Neural crest cell (in vitro differentiated cells): ENCODE measurements at regions not wholly inside any gene's neighbourhood (a gene's known extent, or its start where the extent isn't known, plus 50 kb on each side); places are given as distances from the start of the nearest gene placed in this dataset.
"Not testable (repeated sequence)": the region's sequence is repeated elsewhere in the genome, so short reads cannot be mapped to it uniquely, and the experiment has no call there.

Experiments used
- DNase-seq: peaks from one replicate; pipeline ENCODE4 v3.0.0; 2021; ENCODE audit warnings: low read depth, mixed read lengths, low spot score
- H3K27ac Mint-ChIP-seq: one replicate; pipeline ENCODE4 v1.8.0; 2021; ENCODE audit warnings: mild to moderate bottlenecking, mixed read lengths; ENCODE audit not compliant: unreplicated experiment
- H3K27me3 Mint-ChIP-seq: 2 replicates; pipeline ENCODE4 v1.8.0; 2021; ENCODE audit warnings: low read depth, mild to moderate bottlenecking, mixed read lengths
- H3K36me3 Mint-ChIP-seq: 2 replicates; pipeline ENCODE4 v1.8.0; 2021; ENCODE audit warnings: low read depth, mild to moderate bottlenecking, mixed read lengths
- H3K4me1 Mint-ChIP-seq: 2 replicates; pipeline ENCODE4 v1.8.0; 2021; ENCODE audit warnings: mixed read lengths
- H3K4me3 Mint-ChIP-seq: one replicate; pipeline ENCODE4 v1.8.0; 2021; ENCODE audit warnings: mild to moderate bottlenecking, mixed read lengths
- H3K9me3 Mint-ChIP-seq: 2 replicates; pipeline ENCODE4 v1.8.0; 2021; ENCODE audit warnings: mixed read lengths
- CTCF ChIP-seq: fragments of 200-600 bp; sonication (generic); conservative IDR thresholded peaks from 2 replicates; pipeline ENCODE4 v1.5.0; 2021; ENCODE audit warnings: antibody characterized with exemption, mild to moderate bottlenecking

DNA sequence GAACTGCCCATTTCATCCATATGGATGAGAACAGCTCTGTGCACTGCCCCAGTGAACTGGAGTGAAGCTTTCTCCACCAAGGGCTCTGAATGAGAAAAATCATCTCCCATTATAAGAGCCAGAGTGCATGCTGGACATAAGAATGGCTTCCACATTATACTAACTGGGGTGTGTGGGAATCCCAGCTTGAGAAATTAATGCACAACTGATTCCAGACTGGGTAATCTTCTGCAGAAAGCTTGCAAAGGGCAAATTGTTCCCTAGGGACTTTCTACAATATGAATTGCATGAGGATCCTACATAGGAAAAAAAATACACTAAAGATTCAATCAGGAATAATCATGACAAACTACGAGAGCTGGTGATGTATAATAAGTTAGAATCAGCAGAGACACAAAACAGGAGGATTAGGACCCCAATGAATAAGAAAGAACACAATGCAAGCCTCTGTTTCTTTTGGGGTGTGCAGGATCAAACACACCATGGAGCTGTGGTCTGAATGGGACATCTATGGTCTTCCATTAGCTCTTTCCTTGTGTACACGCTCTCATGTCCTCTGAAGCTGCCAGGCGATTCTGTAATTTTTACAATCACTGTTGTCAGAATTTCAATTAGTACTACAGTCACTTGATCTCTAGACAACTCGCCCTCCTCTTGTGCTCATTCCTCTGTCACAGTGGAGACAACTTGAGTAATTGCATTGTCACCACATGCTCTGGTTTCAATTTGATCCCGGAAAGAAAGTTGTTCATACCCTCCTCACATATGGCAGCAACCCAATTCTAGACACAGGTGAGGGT, 1327.4 kb downstream of the GATA3 start:
- Mint-ChIP-seq H3K36me3 (peaks cover 7% of the 10 kb centered on the region), H3K9me3 (peaks cover 10% of the 10 kb centered on the region), H3K4me1 (peaks cover 11% of the 10 kb centered on the region), H3K4me3 (no peak overlapping the region), H3K27me3 (no peaks in the 10 kb centered on the region), H3K27ac (no peak overlapping the region)
- TF ChIP-seq CTCF, result no peak
- no peak for DNase-seq

DNA sequence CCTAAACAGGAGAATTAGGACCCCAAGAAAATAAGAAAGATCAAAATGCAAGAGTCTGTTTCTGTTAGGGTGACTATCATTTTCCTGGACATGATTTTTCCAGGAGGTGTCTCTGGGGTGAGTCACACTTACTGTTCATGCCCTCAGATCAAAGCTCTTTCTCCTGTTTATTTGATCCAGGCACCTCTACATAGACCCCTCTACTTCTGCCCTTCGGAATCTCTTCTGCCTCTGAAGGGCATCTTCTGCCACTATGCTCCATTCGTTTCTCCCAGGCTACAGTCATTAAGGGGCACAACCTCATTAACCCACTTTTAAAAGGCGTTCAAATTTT, 1328.0 kb downstream of the GATA3 start:
- DNase-seq, result no peak
- Mint-ChIP-seq H3K9me3 (peaks cover 7% of the 10 kb centered on the region), H3K4me3 (no peak overlapping the region), H3K27ac (no peak overlapping the region), H3K27me3 (no peaks in the 10 kb centered on the region), H3K4me1 (peaks cover 11% of the 10 kb centered on the region), H3K36me3 (peaks cover 7% of the 10 kb centered on the region)
- TF ChIP-seq CTCF, result no peak

DNA sequence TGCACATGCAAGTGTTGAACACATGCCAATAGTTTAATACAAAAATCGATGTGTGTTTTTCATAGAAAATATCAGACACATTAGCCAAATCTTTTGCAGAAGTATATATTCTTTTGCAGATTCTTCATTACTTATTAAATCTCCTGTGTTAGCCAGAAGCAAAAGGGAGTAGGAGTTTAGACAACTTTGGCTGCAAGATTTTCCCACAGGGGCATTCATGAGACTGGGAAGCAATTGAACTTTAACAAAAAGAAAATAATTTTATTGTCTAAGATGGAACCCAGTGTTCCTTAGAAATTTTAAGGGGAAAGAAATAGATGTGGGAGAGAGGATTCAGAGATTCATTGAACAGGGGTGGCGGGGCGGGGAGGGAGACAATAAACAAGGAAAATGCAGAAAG, 1336.0 kb downstream of the GATA3 start:
- no peak for DNase-seq
- H3K27ac Mint-ChIP-seq, result no peak overlapping the region
- H3K9me3 Mint-ChIP-seq, result no peaks in the 10 kb centered on the region
- TF ChIP-seq CTCF, result no peak
- H3K36me3 Mint-ChIP-seq, result no peaks in the 10 kb centered on the region
- H3K27me3 Mint-ChIP-seq, result no peaks in the 10 kb centered on the region
- H3K4me1 Mint-ChIP-seq, result no peaks in the 10 kb centered on the region
- no peak overlapping the region for H3K4me3 Mint-ChIP-seq

DNA sequence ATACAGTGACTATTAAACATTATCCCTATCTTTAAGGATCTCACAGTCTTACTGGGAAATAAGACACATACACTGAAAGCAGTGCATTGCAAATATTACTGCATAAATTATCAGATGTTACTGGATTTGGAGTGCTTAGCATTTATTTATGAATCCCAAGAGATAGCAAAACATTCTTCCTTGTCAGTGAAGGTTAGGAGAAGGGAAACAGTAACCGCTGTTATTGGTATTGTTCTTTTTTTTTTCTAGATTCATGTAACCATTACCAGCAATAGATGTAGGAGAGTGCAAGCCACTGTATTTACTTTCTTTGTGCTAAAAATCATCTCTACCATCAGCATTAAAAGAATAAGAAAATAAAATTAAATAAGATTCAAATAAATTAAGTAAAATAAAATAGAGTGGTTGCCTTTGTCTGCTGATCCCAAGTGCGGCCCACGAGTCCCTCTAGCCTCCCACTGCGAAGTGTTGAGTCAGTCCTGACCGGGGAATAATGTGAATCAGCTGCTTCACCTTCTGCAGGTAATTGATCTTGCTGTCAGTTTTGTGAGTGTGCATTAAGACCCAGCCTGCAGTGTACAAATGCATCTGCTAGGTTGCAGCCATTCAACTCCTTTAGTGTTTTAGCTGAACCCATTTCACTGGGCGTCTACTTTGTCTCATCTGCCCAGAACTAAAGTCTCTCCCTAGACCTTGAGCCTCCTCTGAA, 1344.9 kb downstream of the GATA3 start:
- Mint-ChIP-seq H3K27me3 (no peaks in the 10 kb centered on the region), H3K9me3 (no peaks in the 10 kb centered on the region), H3K36me3 (no peaks in the 10 kb centered on the region), H3K27ac (peak overlapping the region; percentile 28), H3K4me1 (no peaks in the 10 kb centered on the region), H3K4me3 (no peak overlapping the region)
- no peak for DNase-seq
- no peak for TF ChIP-seq CTCF

- not testable (repeated sequence) for H3K27me3 Mint-ChIP-seq, H3K9me3 Mint-ChIP-seq, H3K36me3 Mint-ChIP-seq, H3K27ac Mint-ChIP-seq, DNase-seq, H3K4me3 Mint-ChIP-seq, H3K4me1 Mint-ChIP-seq
- TF ChIP-seq CTCF, result peak; percentile 22
These were observed 1347.6 kb downstream of the GATA3 start for GRCh38 chr10:9402067-9402466.

DNA sequence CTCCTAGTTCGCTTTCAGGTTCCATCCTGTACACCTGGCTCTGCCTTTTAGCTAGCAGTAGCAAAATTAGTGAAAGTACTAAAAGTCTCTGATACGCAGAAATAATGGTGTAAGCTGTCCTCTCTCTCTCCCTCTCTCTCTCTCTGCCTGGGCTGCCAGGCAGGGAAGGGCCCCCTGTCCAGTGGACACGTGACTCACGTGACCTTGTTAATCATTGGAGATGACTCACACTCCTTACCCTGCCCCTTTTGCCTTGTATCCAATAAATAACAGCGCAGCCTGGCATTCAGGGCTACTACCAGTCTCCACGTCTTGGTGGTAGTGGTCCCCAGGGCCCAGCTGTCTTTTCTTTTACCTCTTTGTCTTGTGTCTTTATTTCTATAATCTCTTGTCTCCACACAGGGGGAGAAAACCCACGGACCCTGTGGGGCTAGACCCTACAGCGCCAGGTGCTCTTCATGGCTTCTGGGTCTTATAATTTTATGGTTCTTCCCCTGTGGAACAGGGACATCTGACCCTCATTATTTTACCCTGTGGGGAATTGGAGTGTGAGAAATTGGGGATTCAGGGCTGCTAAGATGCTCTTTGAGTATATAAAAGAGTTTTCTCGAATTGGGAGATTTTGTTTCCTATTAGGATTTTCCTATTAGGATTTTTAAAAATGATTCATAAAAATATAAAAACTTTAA, 1348.2 kb downstream of the GATA3 start:
- H3K9me3 Mint-ChIP-seq, result not testable (repeated sequence)

DNA sequence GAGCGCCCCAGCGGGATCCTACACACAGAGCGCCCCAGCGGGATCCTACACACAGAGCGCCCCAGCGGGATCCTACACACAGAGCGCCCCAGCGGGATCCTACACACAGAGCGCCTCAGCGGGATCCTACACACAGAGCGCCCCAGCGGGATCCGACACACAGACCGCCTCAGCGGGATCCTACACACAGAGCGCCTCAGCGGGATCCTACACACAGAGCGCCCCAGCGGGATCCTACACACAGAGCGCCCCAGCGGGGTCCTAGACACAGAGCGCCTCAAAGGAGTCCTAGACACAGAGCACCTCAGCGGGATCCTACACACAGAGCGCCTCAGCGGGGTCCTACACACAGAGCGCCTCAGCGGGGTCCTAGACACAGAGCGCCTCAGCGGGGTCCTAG, 1352.7 kb downstream of the GATA3 start:
- not testable (repeated sequence) for DNase-seq, H3K27me3 Mint-ChIP-seq, H3K27ac Mint-ChIP-seq, H3K36me3 Mint-ChIP-seq, H3K4me1 Mint-ChIP-seq, H3K4me3 Mint-ChIP-seq
- H3K9me3 Mint-ChIP-seq, result peaks cover 12% of the 10 kb centered on the region

More for the DNA sequence above, 1348.2 kb downstream of the GATA3 start:
- not testable (repeated sequence) for DNase-seq, H3K36me3 Mint-ChIP-seq, H3K27me3 Mint-ChIP-seq, H3K4me3 Mint-ChIP-seq, H3K27ac Mint-ChIP-seq, H3K4me1 Mint-ChIP-seq
